HPDE6-E6E7 (cell line): ENCODE measurements at regions not wholly inside any gene's neighbourhood (a gene's known extent, or its start where the extent isn't known, plus 50 kb on each side); places are given as distances from the start of the nearest gene placed in this dataset.
A peak's percentile ranks its signal among the peaks of the same experiment; 100 is the strongest.
"Not testable (repeated sequence)": the region's sequence is repeated elsewhere in the genome, so short reads cannot be mapped to it uniquely, and the experiment has no call there.

Experiments used
- DNase-seq: peaks from one replicate; pipeline ENCODE4 v3.0.0; 2011; ENCODE audit warnings: missing footprints; ENCODE audit errors: extremely low spot score

GRCh38 chr4:186775902-186776301 lies 52.2 kb upstream of the FAT1 start:
- DNase-seq: no peak

GRCh38 chr4:186778134-186778533 lies 54.5 kb upstream of the FAT1 start:
- DNase-seq: no peak

- DNase-seq: no peak
Observed at GRCh38 chr4:186780291-186781031, 56.8 kb upstream of the FAT1 start.

GRCh38 chr4:186781032-186781917 lies 57.6 kb upstream of the FAT1 start:
- peak; percentile 75 for DNase-seq

GRCh38 chr4:186782302-186782701 lies 58.6 kb upstream of the FAT1 start:
- DNase-seq: no peak

- no peak for DNase-seq
Observed at GRCh38 chr4:186787536-186787935, 63.9 kb upstream of the FAT1 start.

GRCh38 chr4:186789651-186790050 lies 66.0 kb upstream of the FAT1 start:
- no peak for DNase-seq

GRCh38 chr4:186790630-186791029 lies 67.0 kb upstream of the FAT1 start:
- no peak for DNase-seq

- DNase-seq: no peak
Observed at GRCh38 chr4:186792728-186793366, 69.2 kb upstream of the FAT1 start.

GRCh38 chr4:186798951-186799659 lies 75.4 kb upstream of the FAT1 start:
- no peak for DNase-seq

- DNase-seq: no peak
Observed at GRCh38 chr4:186805020-186805820, 81.6 kb upstream of the FAT1 start.

- DNase-seq: not testable (repeated sequence)
Observed at GRCh38 chr4:186805917-186806316, 82.3 kb upstream of the FAT1 start.

- DNase-seq: no peak
Observed at GRCh38 chr4:186806679-186807421, 83.2 kb upstream of the FAT1 start.

- no peak for DNase-seq
Observed at GRCh38 chr4:186807808-186808629, 84.4 kb upstream of the FAT1 start.

- no peak for DNase-seq
Observed at GRCh38 chr4:186808630-186809018, 85.0 kb upstream of the FAT1 start.

GRCh38 chr4:186809070-186809469 lies 85.4 kb upstream of the FAT1 start:
- no peak for DNase-seq

- DNase-seq: no peak
Observed at GRCh38 chr4:186810613-186811150, 87.0 kb upstream of the FAT1 start.

GRCh38 chr4:186812592-186812991 lies 88.9 kb upstream of the FAT1 start:
- DNase-seq: no peak
